Nephron (organoid): ENCODE measurements at regions not wholly inside any gene's neighbourhood (a gene's known extent, or its start where the extent isn't known, plus 50 kb on each side); places are given as distances from the start of the nearest gene placed in this dataset.

Source experiments
- H3K27ac Mint-ChIP-seq, 3 experiments: 2 replicates each; pipeline ENCODE4 v1.8.0; 2020; ENCODE audit warnings: mixed read lengths in 3 of 3, mild to moderate bottlenecking in 2 of 3, moderate library complexity in 1 of 3
- H3K27me3 Mint-ChIP-seq: 2 replicates; pipeline ENCODE4 v1.8.0; 2021; ENCODE audit warnings: low read depth, mild to moderate bottlenecking, moderate library complexity, mixed read lengths
- H3K36me3 Mint-ChIP-seq: 2 replicates; pipeline ENCODE4 v1.8.0; 2020; ENCODE audit warnings: low read depth, mixed read lengths
- H3K4me1 Mint-ChIP-seq: 2 replicates; pipeline ENCODE4 v1.8.0; 2020; ENCODE audit warnings: mixed read lengths
- H3K4me3 Mint-ChIP-seq, 3 experiments: 2 replicates each; pipeline ENCODE4 v1.8.0; 2020; ENCODE audit warnings: mild to moderate bottlenecking in 3 of 3, mixed read lengths in 3 of 3, moderate library complexity in 2 of 3
- H3K9me3 Mint-ChIP-seq: 2 replicates; pipeline ENCODE4 v1.8.0; 2020; ENCODE audit warnings: mixed read lengths
- TF ChIP-seq, protein P1 (sequence below), 3 experiments: fragments of 200-600 bp; sonication (generic); IDR thresholded peaks; one replicate each; pipeline ENCODE4 v1.5.0; 2021; ENCODE audit warnings: antibody characterized with exemption in 3 of 3; ENCODE audit not compliant: unreplicated experiment in 3 of 3

DNA sequence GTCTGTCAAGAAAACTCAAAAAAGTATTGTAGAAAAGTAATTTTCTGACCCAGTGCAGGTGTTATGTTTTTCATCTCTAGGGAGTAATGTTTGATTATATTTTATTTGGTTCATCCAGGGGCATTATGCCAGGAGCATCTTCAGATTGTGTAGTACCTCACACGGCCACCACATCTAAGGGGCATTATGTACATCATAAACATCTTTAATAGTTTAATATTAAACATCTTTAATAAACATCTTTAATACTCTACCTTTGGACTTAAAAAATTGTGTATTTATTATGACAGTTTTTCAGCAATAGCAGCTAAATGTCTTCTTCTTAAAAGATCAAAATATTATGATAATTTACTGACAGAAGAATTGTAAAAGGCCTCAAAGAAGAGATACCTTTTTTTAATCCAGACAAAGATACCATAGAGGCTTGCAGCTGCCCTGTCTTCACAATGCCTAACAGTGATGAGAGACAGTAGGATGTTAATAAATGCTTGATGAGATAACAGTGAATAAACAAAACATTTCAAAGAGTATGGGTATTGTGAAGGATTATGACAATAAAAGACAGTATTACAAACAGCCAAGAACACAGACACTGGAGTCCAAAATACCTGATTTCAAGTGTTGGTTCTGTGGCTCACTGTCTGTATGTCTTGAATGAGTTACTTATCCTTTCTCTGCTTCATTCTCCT lies 240.9 kb upstream of the ADGRL2 start:
- no peaks in the 10 kb centered on the region for H3K9me3 Mint-ChIP-seq
- H3K27ac Mint-ChIP-seq, result no peak overlapping the region
- no peak overlapping the region for H3K4me3 Mint-ChIP-seq
- H3K4me1 Mint-ChIP-seq, result no peaks in the 10 kb centered on the region
- TF ChIP-seq, protein P1, sequence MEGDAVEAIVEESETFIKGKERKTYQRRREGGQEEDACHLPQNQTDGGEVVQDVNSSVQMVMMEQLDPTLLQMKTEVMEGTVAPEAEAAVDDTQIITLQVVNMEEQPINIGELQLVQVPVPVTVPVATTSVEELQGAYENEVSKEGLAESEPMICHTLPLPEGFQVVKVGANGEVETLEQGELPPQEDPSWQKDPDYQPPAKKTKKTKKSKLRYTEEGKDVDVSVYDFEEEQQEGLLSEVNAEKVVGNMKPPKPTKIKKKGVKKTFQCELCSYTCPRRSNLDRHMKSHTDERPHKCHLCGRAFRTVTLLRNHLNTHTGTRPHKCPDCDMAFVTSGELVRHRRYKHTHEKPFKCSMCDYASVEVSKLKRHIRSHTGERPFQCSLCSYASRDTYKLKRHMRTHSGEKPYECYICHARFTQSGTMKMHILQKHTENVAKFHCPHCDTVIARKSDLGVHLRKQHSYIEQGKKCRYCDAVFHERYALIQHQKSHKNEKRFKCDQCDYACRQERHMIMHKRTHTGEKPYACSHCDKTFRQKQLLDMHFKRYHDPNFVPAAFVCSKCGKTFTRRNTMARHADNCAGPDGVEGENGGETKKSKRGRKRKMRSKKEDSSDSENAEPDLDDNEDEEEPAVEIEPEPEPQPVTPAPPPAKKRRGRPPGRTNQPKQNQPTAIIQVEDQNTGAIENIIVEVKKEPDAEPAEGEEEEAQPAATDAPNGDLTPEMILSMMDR (IDR thresholded peaks at IDR 0.05; ENCODE audit: unreplicated experiment in 3 of 3), result peak in 2 of 3 experiments; percentile 14 to 28
- H3K27me3 Mint-ChIP-seq, result no peaks in the 10 kb centered on the region
- no peaks in the 10 kb centered on the region for H3K36me3 Mint-ChIP-seq

DNA sequence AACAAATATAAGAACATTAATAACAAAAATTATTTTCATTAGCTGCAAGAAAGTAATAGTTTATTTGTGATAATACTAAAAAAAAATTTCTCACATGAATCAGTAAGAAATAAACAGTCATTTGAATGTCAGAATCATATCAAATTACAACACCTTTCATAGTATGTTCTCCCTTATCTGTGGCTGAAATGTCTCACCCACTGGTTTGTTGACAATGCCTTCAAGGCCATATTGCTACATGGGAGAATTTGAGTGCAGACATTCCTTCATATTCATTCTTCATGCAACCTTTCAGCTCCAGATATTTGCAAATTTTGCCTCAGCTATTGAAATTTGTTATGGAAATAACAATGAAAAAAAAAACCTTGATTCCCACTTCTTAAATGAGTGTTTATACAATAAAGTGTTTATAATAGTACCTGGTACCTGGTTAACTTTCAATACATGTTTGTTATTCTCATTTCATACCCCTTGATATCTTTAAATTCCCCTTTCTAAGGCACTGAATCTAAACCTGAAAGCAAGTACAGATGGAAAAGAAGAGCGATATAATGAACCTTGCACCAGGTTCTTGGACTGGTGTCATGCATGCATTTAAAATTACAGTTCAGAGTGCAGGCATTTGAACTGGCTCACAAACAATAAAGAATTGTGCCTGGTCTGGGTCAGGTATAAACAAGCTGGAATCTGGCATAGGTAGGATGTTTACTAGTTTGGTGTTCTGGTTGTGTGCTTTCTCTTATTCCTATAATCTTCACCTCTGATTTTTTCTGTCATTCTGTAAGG lies 242.2 kb upstream of the ADGRL2 start:
- TF ChIP-seq, protein P1 (IDR thresholded peaks at IDR 0.05; ENCODE audit: unreplicated experiment in 3 of 3), result no peak
- Mint-ChIP-seq H3K4me3 (no peak overlapping the region), H3K4me1 (no peaks in the 10 kb centered on the region), H3K27me3 (no peaks in the 10 kb centered on the region), H3K27ac (no peak overlapping the region), H3K9me3 (no peaks in the 10 kb centered on the region), H3K36me3 (no peaks in the 10 kb centered on the region)

DNA sequence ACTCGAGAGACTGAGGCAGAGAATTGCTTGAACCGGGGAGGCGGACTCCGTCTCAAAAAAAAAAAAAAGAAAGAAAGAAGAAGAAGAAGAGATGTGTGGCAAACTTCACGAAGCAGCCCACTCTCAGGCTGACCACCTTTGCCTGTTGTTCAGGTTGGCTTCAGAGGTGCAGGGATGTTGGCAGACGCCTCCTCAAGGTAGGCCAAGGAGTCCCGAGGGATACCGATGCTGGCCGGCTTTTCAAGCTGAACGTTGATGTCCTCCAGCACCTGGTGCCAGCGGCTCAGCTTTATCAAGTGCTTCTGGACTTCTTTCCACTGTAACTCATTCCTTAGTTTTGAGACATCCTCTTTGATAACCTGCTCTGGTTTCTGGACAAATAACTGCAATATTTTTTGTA lies 243.8 kb upstream of the ADGRL2 start:
- Mint-ChIP-seq H3K27ac (no peak overlapping the region), H3K4me1 (peaks cover 4% of the 10 kb centered on the region), H3K27me3 (no peaks in the 10 kb centered on the region), H3K4me3 (no peak overlapping the region), H3K36me3 (no peaks in the 10 kb centered on the region), H3K9me3 (no peaks in the 10 kb centered on the region)
- TF ChIP-seq, protein P1 (IDR thresholded peaks at IDR 0.05; ENCODE audit: unreplicated experiment in 3 of 3), result no peak

DNA sequence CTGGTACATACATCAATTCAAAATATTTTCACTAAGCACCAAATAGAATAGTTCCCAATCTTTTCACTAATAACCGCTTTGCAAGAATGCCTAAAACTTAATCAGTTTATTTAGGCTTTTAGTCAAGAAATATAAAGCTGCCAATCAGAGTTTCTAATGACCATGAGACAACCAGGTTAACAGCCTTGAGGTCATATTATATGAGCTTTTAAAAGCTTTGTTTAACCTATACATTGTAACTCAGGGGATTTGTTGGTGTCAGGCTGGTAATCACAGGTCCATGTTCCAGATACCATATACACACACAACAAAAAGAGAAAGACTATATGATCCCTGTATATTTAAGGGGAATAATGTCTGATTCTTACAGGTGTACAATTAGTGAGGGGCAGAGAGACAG lies 246.2 kb upstream of the ADGRL2 start:
- no peaks in the 10 kb centered on the region for H3K9me3 Mint-ChIP-seq
- H3K27ac Mint-ChIP-seq, result no peak overlapping the region
- H3K4me1 Mint-ChIP-seq, result peaks cover 7% of the 10 kb centered on the region
- H3K36me3 Mint-ChIP-seq, result no peaks in the 10 kb centered on the region
- peaks cover 4% of the 10 kb centered on the region for H3K27me3 Mint-ChIP-seq
- TF ChIP-seq, protein P1 (IDR thresholded peaks at IDR 0.05; ENCODE audit: unreplicated experiment in 3 of 3), result no peak
- H3K4me3 Mint-ChIP-seq, result no peak overlapping the region

DNA sequence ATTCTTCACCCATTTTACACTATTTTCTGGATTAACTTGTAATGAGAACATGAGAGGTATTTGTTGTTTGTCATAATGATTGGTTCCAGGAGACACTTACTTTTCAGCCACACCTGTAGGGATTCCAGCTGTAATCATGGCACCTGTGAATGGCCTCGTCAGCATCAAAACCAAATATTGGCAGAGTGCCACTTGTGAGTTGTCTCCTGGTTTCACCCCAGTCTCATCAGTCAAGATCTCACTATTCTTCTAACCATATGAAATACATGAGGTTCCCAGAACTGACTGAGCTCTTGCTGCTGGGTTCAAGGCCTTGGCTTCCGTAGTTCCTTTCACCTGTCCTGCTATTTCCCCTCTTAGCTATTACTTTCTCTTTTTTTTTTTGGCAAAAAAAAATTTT lies 246.6 kb upstream of the ADGRL2 start:
- H3K4me3 Mint-ChIP-seq, result no peak overlapping the region
- TF ChIP-seq, protein P1 (IDR thresholded peaks at IDR 0.05; ENCODE audit: unreplicated experiment in 3 of 3), result no peak
- no peaks in the 10 kb centered on the region for H3K36me3 Mint-ChIP-seq
- H3K4me1 Mint-ChIP-seq, result peaks cover 9% of the 10 kb centered on the region
- no peaks in the 10 kb centered on the region for H3K9me3 Mint-ChIP-seq
- H3K27me3 Mint-ChIP-seq, result peaks cover 4% of the 10 kb centered on the region
- no peak overlapping the region for H3K27ac Mint-ChIP-seq
